HepG2 (cell line): ENCODE measurements at regions not wholly inside any gene's neighbourhood (a gene's known extent, or its start where the extent isn't known, plus 50 kb on each side); places are given as distances from the start of the nearest gene placed in this dataset.

Experiments used
- ATAC-seq: fragments of 200-7000 bp; cut with Tn5 transposase; 3 replicates; pipeline ENCODE4 v1.9.1; 2020; ENCODE audit warnings: mild to moderate bottlenecking, moderate library complexity
- BruUV-seq: library from RNA; stranded (reverse); fragments of 400-500 nt; replicated peaks from 2 replicates; lab custom pipeline; 2021; lab: Mats Ljungman, UMichigan
- CTCF ChIA-PET: fragments of 300-600 bp; formaldehyde crosslinking; extraction: SDS; loops from one replicate; lab custom pipeline; 2021; ENCODE audit warnings: low total read pairs, inconsistent platforms, low intra/inter-chr PET ratio; lab: Yijun Ruan, JAX
- POLR2A ChIA-PET: fragments of 350-600 bp; sonication (Branson Sonifier 250); formaldehyde crosslinking; loops from one replicate; lab custom pipeline; 2020; ENCODE audit warnings: antibody characterized with exemption, inconsistent platforms; lab: Yijun Ruan, JAX
- DNase-seq: peaks from one replicate; pipeline ENCODE4 v3.0.0-alpha.2; 2015; ENCODE audit warnings: low spot score
- FAIRE-seq: peaks from 3 replicates; lab custom pipeline; 2011; peaks lifted over from hg19 to GRCh38; lab: Jason Lieb, UNC
- H2AFZ ChIP-seq: one replicate; pipeline ENCODE4 v1.6.1; 2011; ENCODE audit warnings: low read length, inconsistent platforms
- H3K27ac ChIP-seq: fragments of 300-600 bp; 3 replicates; pipeline ENCODE4 v1.8.0; 2011; ENCODE audit warnings: mixed run types, mild to moderate bottlenecking, mixed read lengths, low read length, inconsistent platforms; ENCODE audit not compliant: insufficient read depth; ENCODE audit errors: extremely low read length
- H3K27me3 ChIP-seq, 2 experiments: fragments of 200-600 bp in 1 of 2; 2 replicates in 1 of 2; 3 replicates in 1 of 2; pipeline versions ENCODE4 v1.6.0 to v1.8.0; 2011; ENCODE audit warnings: low read length in 2 of 2, mild to moderate bottlenecking in 2 of 2, moderate library complexity in 2 of 2, inconsistent platforms in 1 of 2; ENCODE audit not compliant: insufficient read depth in 2 of 2, control insufficient read depth in 1 of 2
- H3K36me3 ChIP-seq, 2 experiments: fragments of 200-600 bp in 1 of 2; replicated peaks in 1 of 2; 2 replicates in 1 of 2; 3 replicates in 1 of 2; pipeline versions ENCODE4 v1.5.1 to v1.8.0; 2011; ENCODE audit warnings: low read length in 2 of 2, inconsistent platforms in 1 of 2; ENCODE audit not compliant: insufficient read depth in 2 of 2, control insufficient read depth in 1 of 2
- H3K4me1 ChIP-seq: 2 replicates; pipeline ENCODE4 v1.5.1; 2012; ENCODE audit warnings: low read length, inconsistent platforms; ENCODE audit not compliant: insufficient read depth
- H3K4me2 ChIP-seq: 2 replicates; pipeline ENCODE4 v1.6.0; 2011; ENCODE audit warnings: low read depth, low read length, inconsistent platforms
- H3K4me3 ChIP-seq, 3 experiments: fragments of 200-600 bp in 1 of 3; sonication (generic), shearing (Covaris generic) in 1 of 3; replicated peaks in 1 of 3; 2 replicates each; pipeline ENCODE4 v1.5.1; 2011 to 2016; ENCODE audit warnings: low read length in 3 of 3, inconsistent platforms in 2 of 3, low read depth in 2 of 3, mild to moderate bottlenecking in 2 of 3, control low read depth in 1 of 3, mixed read lengths in 1 of 3; ENCODE audit not compliant: insufficient read depth in 1 of 3
- H3K79me2 ChIP-seq: one replicate; pipeline ENCODE4 v1.6.1; 2011; ENCODE audit warnings: low read length, inconsistent platforms; ENCODE audit not compliant: insufficient read depth
- H3K9ac ChIP-seq: 2 replicates; pipeline ENCODE4 v1.6.0; 2011; ENCODE audit warnings: mild to moderate bottlenecking, low read depth, low read length, inconsistent platforms; ENCODE audit not compliant: insufficient read depth
- H3K9me3 ChIP-seq: 2 replicates; pipeline ENCODE4 v1.5.1; 2012; ENCODE audit warnings: mild to moderate bottlenecking, low read length
- H4K20me1 ChIP-seq: 2 replicates; pipeline ENCODE4 v1.6.0; 2011; ENCODE audit warnings: inconsistent platforms, mild to moderate bottlenecking, low read length, moderate library complexity; ENCODE audit not compliant: insufficient read depth
- FOXK1 ChIP-seq: sonication (generic); formaldehyde crosslinking; IDR thresholded peaks from 2 replicates; pipeline ENCODE4 v1.4.0; 2020; ENCODE audit warnings: low read depth, missing genetic modification reagents, borderline replicate concordance
- KDM3A ChIP-seq: IDR thresholded peaks from 2 replicates; pipeline ENCODE4 v1.6.1; 2018; ENCODE audit warnings: low read depth, missing compliant biosample characterization
- SRSF9 ChIP-seq: fragments of 200-400 bp; formaldehyde crosslinking; IDR thresholded peaks from 2 replicates; pipeline ENCODE4 v1.6.1; 2018; ENCODE audit warnings: borderline replicate concordance, mild to moderate bottlenecking, low read depth, low read length; ENCODE audit not compliant: insufficient read depth, poor library complexity, severe bottlenecking
- TIGD3 ChIP-seq: sonication (generic); formaldehyde crosslinking; IDR thresholded peaks from 2 replicates; pipeline ENCODE4 v1.5.1; 2020; ENCODE audit warnings: mild to moderate bottlenecking, missing genetic modification reagents, borderline replicate concordance
- USF2 ChIP-seq, 2 experiments: sonication (generic) in 1 of 2; formaldehyde crosslinking in 1 of 2; IDR thresholded peaks; 2 replicates each; pipeline versions ENCODE4 v1.5.1 to v1.6.1; 2011 to 2020; ENCODE audit warnings: borderline replicate concordance in 1 of 2, low read depth in 1 of 2, low read length in 1 of 2, mild to moderate bottlenecking in 1 of 2, missing genetic modification reagents in 1 of 2, moderate library complexity in 1 of 2
- ZNF317 ChIP-seq: sonication (generic); formaldehyde crosslinking; IDR thresholded peaks from 2 replicates; pipeline ENCODE4 v1.5.0; 2020; ENCODE audit warnings: mild to moderate bottlenecking, missing genetic modification reagents
- ZNF343 ChIP-seq: sonication (generic); formaldehyde crosslinking; IDR thresholded peaks from 2 replicates; pipeline ENCODE4 v1.4.0; 2020; ENCODE audit warnings: mild to moderate bottlenecking, missing genetic modification reagents
- in situ Hi-C: cut with HindIII; loops from 2 replicates; pipeline ENCODE4 v1.10.0; 2017; ENCODE audit warnings: low pct_unique_long_range_greater_than_20kb; ENCODE audit not compliant: extremely low pct_ligation_motif_present
- intact Hi-C: fragments of 100-400 bp; cut with micrococcal nuclease; formaldehyde crosslinking; loops from one replicate; pipeline ENCODE4 v1.10.0; 2022; ENCODE audit not compliant: unreplicated experiment

GRCh38 chr2:63695583-63695982 is 106.8 kb downstream of the MDH1 start:
- no peak for ATAC-seq
- no TSS peak for BruUV-seq
- ChIA-PET POLR2A (no interaction called here), CTCF (no interaction called here)
- Histone ChIP-seq H2AFZ (no peak overlapping the region), H3K9me3 (no peaks in the 10 kb centered on the region), H3K79me2 (no peaks in the 10 kb centered on the region), H3K4me1 (peaks cover 21% of the 10 kb centered on the region), H3K27me3 (no peaks in the 10 kb centered on the region), H3K27ac (no peak overlapping the region), H3K36me3 (no peaks in the 10 kb centered on the region), H3K4me3 (no peak overlapping the region), H4K20me1 (no peaks in the 10 kb centered on the region), H3K4me2 (no peak overlapping the region), H3K9ac (no peak overlapping the region)
- no peak for DNase-seq
- intact Hi-C loops: no loop called here
- FAIRE-seq: no peak
- TF ChIP-seq KDM3A (CRISPR knock-in tag) (no peak), FOXK1 (CRISPR knock-in tag) (no peak), USF2 (IDR thresholded peaks at IDR 0.05; ENCODE audit: low read depth, low read length) (no peak), USF2 (CRISPR knock-in tag; IDR thresholded peaks at IDR 0.05; ENCODE audit: borderline replicate concordance) (no peak), SRSF9 (no peak), ZNF317 (CRISPR knock-in tag) (no peak), ZNF343 (CRISPR knock-in tag) (no peak), TIGD3 (CRISPR knock-in tag) (no peak)
- in situ Hi-C loops: loop anchor here (5.0 kb wide), 1 partner anchor 157 kb away; no protein-coding TSS in a partner anchor
